GM21528 (cell line): ENCODE measurements at regions not wholly inside any gene's neighbourhood (a gene's known extent, or its start where the extent isn't known, plus 50 kb on each side); places are given as distances from the start of the nearest gene placed in this dataset.

Source experiments
- ATAC-seq: cut with Tn5 transposase; IDR thresholded peaks from one replicate; pipeline ENCODE4 v1.9.1; 2021; ENCODE audit warnings: mild to moderate bottlenecking, moderate library complexity; ENCODE audit not compliant: unreplicated experiment, low FRiP score

DNA sequence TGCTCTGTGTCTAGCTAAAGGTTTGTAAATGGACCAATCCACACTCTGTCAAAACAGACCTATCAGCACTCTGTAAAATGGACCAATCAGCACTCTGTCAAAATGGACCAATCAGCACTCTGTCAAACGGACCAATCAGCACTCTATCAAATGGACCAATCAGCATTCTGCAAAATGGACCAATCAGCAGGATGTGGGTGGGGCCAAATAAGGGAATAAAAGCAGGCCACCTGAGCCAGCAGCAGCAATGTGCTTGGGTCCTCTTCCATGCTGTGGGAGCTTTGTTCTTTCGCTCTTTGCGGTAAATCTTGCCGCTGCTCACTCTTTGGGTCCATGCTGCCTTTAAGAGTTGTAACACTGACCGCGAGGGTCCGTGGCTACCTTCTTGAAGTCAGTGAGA lies 740.5 kb upstream of the POM121L12 start:
- no peak for ATAC-seq

DNA sequence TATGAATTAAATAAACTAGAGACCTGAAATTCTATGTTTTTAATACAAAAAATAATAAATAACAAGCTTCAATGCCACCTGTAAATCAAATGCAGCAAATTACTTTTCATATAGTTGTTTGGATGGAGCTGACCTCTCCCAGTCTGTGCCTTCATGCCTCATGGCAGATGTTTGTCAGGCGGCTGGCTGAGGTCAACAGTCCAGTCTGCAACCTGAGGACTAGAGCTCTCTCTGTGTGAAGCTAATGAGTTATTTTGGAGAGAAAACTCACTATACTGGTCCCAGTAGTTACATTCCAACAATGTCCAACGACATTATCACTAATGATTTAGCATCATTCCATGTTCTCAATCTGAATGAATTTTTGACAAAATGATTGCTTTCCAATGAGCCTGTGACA lies 746.2 kb upstream of the POM121L12 start:
- no peak for ATAC-seq

DNA sequence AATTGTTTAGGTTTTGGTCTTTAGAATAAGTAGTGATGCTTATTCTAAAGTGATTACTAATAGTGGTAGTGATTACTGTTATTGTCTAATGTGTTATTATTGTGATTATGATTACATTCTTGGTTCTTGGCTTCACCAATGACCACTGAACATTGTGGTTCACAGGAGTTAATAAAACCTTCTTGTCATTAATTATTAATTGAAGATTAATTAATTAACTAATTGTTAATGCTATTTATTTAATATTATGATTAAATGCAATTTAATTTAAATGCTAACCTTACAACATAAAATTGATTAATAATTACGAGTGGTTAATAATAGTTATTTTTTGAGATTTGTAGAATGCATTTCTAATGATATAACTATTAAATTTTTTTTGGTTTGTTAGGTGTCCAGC lies 747.7 kb upstream of the POM121L12 start:
- no peak for ATAC-seq

DNA sequence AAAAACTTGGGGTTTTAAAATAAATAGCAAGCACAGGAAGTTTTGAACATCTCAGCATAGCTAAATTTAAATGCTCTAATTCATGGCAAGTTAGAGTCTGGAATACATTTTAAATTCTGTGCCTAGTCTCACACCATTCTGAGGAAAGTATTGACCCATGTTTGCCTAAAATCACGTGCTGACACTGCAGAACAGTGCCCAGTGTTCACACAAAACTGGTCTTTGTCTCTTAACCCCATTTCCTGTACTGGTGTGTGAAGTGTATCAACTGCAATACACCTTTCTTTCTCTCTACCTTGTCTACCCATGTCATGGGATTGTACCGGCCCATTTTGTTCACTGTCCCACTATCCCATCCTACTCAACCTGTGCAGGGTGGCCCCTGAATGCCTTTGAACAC lies 749.7 kb upstream of the POM121L12 start:
- no peak for ATAC-seq

DNA sequence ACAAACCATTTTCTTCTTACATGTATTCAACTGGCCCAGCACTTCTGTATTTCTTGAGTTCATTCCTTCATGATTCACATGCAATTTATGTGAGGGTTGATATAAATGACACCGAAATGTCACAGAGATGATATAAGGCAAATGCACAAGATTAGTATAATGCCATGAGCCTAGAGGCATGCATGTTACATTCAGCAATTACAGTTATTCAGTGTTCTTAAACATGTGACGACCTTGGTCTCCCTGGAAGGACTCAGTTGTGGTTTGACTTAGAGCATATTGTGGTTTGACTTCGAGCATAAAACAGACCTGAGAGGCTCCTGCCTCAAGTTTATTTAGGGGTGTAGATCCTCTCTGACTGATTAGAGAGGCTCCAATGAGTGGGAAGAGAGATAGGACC lies 752.1 kb upstream of the POM121L12 start:
- ATAC-seq, result no peak

DNA sequence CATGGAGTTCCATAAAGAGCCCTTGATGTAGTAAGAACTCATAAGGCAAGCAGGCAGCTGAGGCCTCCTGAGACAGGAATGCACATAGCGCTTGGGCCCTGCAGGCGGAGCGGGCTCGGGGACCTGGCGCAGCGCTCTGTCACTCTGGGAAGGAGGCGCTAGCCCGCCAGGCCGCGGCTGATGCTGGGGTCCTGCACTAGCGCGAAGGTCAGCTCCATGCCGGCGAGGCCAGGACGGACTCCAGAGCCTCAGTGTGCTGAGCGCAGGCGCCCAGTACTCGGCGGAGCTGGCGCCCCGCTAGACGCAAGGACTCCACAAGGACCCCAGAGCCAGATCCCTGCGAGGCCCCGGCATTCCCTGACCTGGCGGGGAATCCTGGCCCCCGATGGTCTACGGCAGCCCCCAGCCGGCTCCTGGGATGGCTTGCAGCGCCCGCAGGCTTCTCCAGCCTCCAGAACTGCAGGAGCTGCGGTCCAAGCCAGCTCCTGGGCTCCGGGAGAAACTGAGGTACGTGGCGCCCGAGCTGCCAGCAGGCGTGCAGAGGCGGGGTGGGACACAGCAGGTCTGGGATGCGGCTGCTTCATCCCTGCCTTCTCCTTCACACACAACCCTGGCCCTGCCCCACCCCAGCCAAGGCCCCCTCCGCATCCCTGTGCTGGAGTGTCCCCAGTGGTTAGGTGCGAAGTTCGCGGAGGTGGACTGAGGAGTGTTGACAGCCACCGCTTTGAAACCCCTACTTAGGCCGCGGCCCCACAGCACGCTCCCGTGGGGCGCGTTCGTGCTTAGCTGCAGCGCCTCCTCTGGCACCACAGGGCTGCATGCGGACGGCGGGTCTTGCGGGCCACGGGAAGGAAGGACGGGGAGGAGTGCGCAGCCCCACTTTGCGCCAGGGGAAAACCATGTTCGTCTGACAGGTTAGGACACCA lies 761.5 kb upstream of the POM121L12 start:
- ATAC-seq, result no peak

- ATAC-seq, result no peak
Observed at GRCh38 chr7:52271703-52272102, 763.7 kb upstream of the POM121L12 start.

DNA sequence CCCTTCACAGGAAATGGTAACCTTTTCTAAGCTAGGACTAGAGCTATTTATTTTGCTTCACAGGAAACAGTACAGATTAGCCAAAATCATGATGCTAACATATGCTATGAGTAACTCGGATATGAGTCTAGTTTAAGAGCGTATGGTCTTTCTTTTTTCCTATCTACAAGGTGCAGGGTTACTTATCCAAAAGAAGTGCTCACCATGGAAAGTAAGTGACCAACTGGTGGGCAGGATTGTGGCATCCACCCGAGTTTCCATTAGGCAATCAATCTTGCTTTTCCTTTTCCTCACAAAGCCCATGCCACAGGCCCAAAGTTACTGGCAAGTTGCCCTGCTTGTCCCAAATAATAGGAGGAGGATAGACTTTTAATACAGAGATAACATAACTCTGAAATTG lies 765.1 kb upstream of the POM121L12 start:
- no peak for ATAC-seq

DNA sequence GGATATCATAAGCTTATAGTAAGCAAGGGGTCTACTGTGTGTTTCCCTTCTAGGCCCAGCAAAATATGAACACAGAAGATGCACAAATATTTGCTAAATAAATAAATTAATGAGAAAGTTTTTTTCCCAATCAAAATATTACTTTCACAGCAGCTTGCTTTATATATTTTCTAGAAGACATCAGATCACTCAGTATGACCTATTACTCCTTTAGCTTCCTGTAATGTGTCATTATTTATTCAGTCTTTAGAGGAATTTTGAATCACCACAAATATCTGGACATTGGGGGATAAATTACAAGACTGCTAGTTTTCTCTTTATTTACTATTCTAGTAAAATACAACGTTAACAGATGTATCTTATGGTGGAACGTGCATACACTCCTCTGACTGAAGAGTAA lies 765.8 kb upstream of the POM121L12 start:
- ATAC-seq, result no peak

GRCh38 chr7:52261057-52261456 lies 774.4 kb upstream of the POM121L12 start:
- ATAC-seq, result no peak

DNA sequence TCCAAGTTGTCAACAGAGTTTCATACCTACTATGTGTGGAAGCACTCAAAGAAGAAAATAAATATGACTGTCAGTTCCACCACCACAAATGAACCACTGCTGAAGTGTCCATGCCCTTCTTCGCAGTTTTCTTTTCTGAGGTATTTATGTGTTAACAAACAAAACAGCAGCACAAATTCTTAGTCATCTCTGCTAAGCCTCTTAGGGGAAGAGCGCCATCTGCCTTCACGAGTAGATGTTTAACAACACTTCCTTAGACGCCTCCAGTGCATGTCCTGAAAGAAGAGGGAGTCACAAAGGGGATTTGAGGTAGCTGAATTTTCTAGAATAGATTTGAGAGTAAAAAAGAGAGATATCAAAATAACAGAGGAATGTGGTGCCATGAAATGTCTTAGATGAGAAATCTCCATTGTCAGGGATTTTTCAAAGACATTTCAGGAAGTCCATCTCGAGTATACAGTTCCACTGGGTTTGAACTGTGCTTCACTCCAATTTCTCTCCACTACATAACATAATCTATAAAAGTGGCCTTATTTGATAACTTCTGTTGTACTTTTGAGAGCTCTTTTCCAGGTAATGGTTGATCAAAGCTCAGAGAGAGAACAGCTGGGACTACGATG lies 775.3 kb upstream of the POM121L12 start:
- no peak for ATAC-seq

GRCh38 chr7:52257890-52258289 lies 777.5 kb upstream of the POM121L12 start:
- no peak for ATAC-seq

- ATAC-seq, result no peak
Observed at GRCh38 chr7:52254396-52255010, 780.9 kb upstream of the POM121L12 start.

GRCh38 chr7:52253953-52254352 lies 781.5 kb upstream of the POM121L12 start:
- ATAC-seq, result no peak

- no peak for ATAC-seq
Observed at GRCh38 chr7:52249741-52250140, 785.7 kb upstream of the POM121L12 start.

- no peak for ATAC-seq
Observed at GRCh38 chr7:52247518-52247917, 787.9 kb upstream of the POM121L12 start.

- no peak for ATAC-seq
Observed at GRCh38 chr7:52243685-52244084, 791.7 kb upstream of the POM121L12 start.

- ATAC-seq, result no peak
Observed at GRCh38 chr7:52233248-52233647, 802.2 kb upstream of the POM121L12 start.

GRCh38 chr7:52211930-52212329 lies 823.5 kb upstream of the POM121L12 start:
- ATAC-seq, result no peak

GRCh38 chr7:52209614-52210013 lies 825.8 kb upstream of the POM121L12 start:
- no peak for ATAC-seq

GRCh38 chr7:52197221-52197620 lies 838.2 kb upstream of the POM121L12 start:
- no peak for ATAC-seq

DNA sequence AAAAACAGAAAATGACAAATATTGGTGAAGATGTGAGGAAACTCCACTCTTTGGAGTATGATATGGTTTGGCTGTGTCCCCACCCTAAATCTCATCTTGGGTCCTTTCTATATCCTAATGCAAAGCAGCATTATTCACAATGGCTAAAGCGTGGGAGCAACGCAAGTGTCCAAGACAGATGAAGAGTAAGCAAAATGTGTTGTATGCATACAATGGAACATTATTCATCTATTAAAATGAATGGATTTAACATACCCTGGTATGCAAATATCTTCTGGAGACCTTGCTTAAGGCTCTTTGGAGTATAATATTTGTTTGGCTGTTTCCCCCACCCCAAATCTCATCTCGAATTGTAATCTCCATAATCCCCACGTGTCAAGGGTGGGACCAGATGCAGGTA lies 839.8 kb upstream of the POM121L12 start:
- no peak for ATAC-seq
